HCT116 (cell line): ENCODE measurements at regions not wholly inside any gene's neighbourhood (a gene's known extent, or its start where the extent isn't known, plus 50 kb on each side); places are given as distances from the start of the nearest gene placed in this dataset.

ENCODE experiments used
- ATAC-seq: fragments of 200-7000 bp; cut with Tn5 transposase; 2 replicates; pipeline ENCODE4 v1.9.1; 2020; ENCODE audit warnings: mild to moderate bottlenecking, moderate library complexity
- BruUV-seq: library from RNA; stranded (reverse); fragments of 400-500 nt; replicated peaks from 2 replicates; lab custom pipeline; 2021; lab: Mats Ljungman, UMichigan
- CTCF ChIA-PET: fragments of 300-600 bp; sonication (Branson Sonifier 250); formaldehyde crosslinking; loops from one replicate; lab custom pipeline; 2021; ENCODE audit warnings: antibody characterized with exemption; lab: Charles Lee
- POLR2A ChIA-PET: fragments of 300-600, 350-600 bp; sonication (Branson Sonifier 250); formaldehyde crosslinking; loops from one replicate; lab custom pipeline; 2021; ENCODE audit warnings: antibody characterized with exemption; lab: Charles Lee
- RAD21 ChIA-PET, 2 experiments: fragments of 300-600 bp; sonication (Branson Sonifier 250); formaldehyde crosslinking; loops; one replicate each; lab custom pipeline; 2023; ENCODE audit warnings: low total read pairs in 2 of 2; ENCODE audit not compliant: uncharacterized antibody in 2 of 2, unreplicated experiment in 2 of 2, low non-redundant PET in 1 of 2; lab: Charles Lee
- DNase-seq: peaks from one replicate; pipeline ENCODE4 v3.0.0-alpha.2; 2010; ENCODE audit warnings: low read depth, low spot score
- H2AFZ ChIP-seq: fragments of 200-600 bp; shearing (Covaris generic), sonication (generic); 2 replicates; pipeline ENCODE4 v1.6.1; 2017; ENCODE audit warnings: low read depth, mixed run types, mixed read lengths, antibody characterized with exemption, low read length; ENCODE audit not compliant: poor library complexity, severe bottlenecking
- H3K27ac ChIP-seq: 2 replicates; pipeline ENCODE4 v1.5.1; 2012; ENCODE audit warnings: low read depth, low read length
- H3K27me3 ChIP-seq: fragments of 200-600 bp; sonication (generic); 2 replicates; pipeline ENCODE4 v1.6.1; 2016; ENCODE audit warnings: mixed run types, low read length, mixed read lengths; ENCODE audit not compliant: insufficient read depth
- H3K36me3 ChIP-seq, 2 experiments: fragments of 200-500 bp in 1 of 2; fragments of 200-600 bp in 1 of 2; sonication (Bioruptor generic) in 1 of 2; sonication (generic) in 1 of 2; 2 replicates each; pipeline versions ENCODE4 v1.5.1 to v1.6.1; 2014 to 2016; ENCODE audit warnings: low read length in 2 of 2, inconsistent platforms in 1 of 2, mixed read lengths in 1 of 2, mixed run types in 1 of 2; ENCODE audit not compliant: insufficient read depth in 2 of 2, control insufficient read depth in 1 of 2
- H3K4me1 ChIP-seq, 2 experiments: fragments of 200-600 bp in 1 of 2; sonication (generic) in 1 of 2; 2 replicates each; pipeline versions ENCODE4 v1.5.1 to v1.6.1; 2012 to 2017; ENCODE audit warnings: low read length in 2 of 2, inconsistent platforms in 1 of 2, mild to moderate bottlenecking in 1 of 2, mixed read lengths in 1 of 2, mixed run types in 1 of 2, moderate library complexity in 1 of 2; ENCODE audit not compliant: insufficient read depth in 2 of 2, control insufficient read depth in 1 of 2
- H3K4me2 ChIP-seq: fragments of 200-600 bp; sonication (generic); 2 replicates; pipeline ENCODE4 v1.6.1; 2017; ENCODE audit warnings: mixed run types, low read length, mixed read lengths
- H3K4me3 ChIP-seq, 2 experiments: fragments of 200-600 bp in 1 of 2; sonication (generic) in 1 of 2; replicated peaks in 1 of 2; 2 replicates each; pipeline ENCODE4 v1.5.1; 2011 to 2016; ENCODE audit warnings: low read length in 2 of 2, control low read depth in 1 of 2, low read depth in 1 of 2, mild to moderate bottlenecking in 1 of 2, mixed read lengths in 1 of 2, mixed run types in 1 of 2
- H3K79me2 ChIP-seq: fragments of 200-600 bp; sonication (generic); 2 replicates; pipeline ENCODE4 v1.6.1; 2017; ENCODE audit warnings: mild to moderate bottlenecking, mixed run types, low read length, moderate library complexity, mixed read lengths; ENCODE audit not compliant: insufficient read depth
- H3K9ac ChIP-seq: fragments of 200-600 bp; sonication (generic); 2 replicates; pipeline ENCODE4 v1.6.1; 2016; ENCODE audit warnings: low read length, mixed read lengths
- H3K9me2 ChIP-seq: fragments of 200-600 bp; sonication (generic), shearing (Covaris generic); 2 replicates; pipeline ENCODE4 v1.6.1; 2017; ENCODE audit warnings: mixed run types, mild to moderate bottlenecking, moderate library complexity; ENCODE audit not compliant: insufficient read depth
- H3K9me3 ChIP-seq, 2 experiments: fragments of 200-500 bp in 1 of 2; fragments of 200-600 bp in 1 of 2; sonication (Bioruptor generic) in 1 of 2; sonication (generic) in 1 of 2; 2 replicates each; pipeline ENCODE4 v1.6.1; 2014 to 2017; ENCODE audit warnings: low read length in 2 of 2, mixed read lengths in 2 of 2, inconsistent platforms in 1 of 2, low read depth in 1 of 2, mild to moderate bottlenecking in 1 of 2, mixed run types in 1 of 2, moderate library complexity in 1 of 2; ENCODE audit not compliant: control insufficient read depth in 1 of 2, insufficient read depth in 1 of 2
- H4K20me1 ChIP-seq: fragments of 200-600 bp; sonication (generic), shearing (Covaris generic); 2 replicates; pipeline ENCODE4 v1.6.1; 2017; ENCODE audit warnings: mixed run types, mild to moderate bottlenecking, moderate library complexity; ENCODE audit not compliant: insufficient read depth
- CBX3 ChIP-seq: IDR thresholded peaks from 2 replicates; pipeline ENCODE4 v1.6.1; 2012; ENCODE audit warnings: low read depth
- ELF1 ChIP-seq: IDR thresholded peaks from 2 replicates; pipeline ENCODE4 v1.6.1; 2012; ENCODE audit warnings: low read depth, borderline replicate concordance
- FOSL1 ChIP-seq: IDR thresholded peaks from 2 replicates; pipeline ENCODE4 v1.6.1; 2012; ENCODE audit warnings: low read depth
- JUND ChIP-seq: IDR thresholded peaks from 2 replicates; pipeline ENCODE4 v1.6.1; 2012
- MAX ChIP-seq: IDR thresholded peaks from 2 replicates; pipeline ENCODE4 v1.6.1; 2012
- POLR2A ChIP-seq: IDR thresholded peaks from 2 replicates; pipeline ENCODE4 v1.7.0; 2011; ENCODE audit warnings: borderline replicate concordance; ENCODE audit not compliant: insufficient read depth, insufficient read length; ENCODE audit errors: extremely low read depth
- SP1 ChIP-seq: IDR thresholded peaks from 2 replicates; pipeline ENCODE4 v1.6.1; 2012; ENCODE audit warnings: low read depth
- SRF ChIP-seq: IDR thresholded peaks from 2 replicates; pipeline ENCODE4 v1.6.1; 2012; ENCODE audit warnings: low read depth
- ZNF274 ChIP-seq: fragments of 200-500 bp; sonication (Bioruptor generic); IDR thresholded peaks from 2 replicates; pipeline ENCODE4 v1.6.1; 2014; ENCODE audit warnings: mild to moderate bottlenecking, low read depth, low read length, inconsistent platforms
- intact Hi-C: fragments of 100-400 bp; cut with micrococcal nuclease; formaldehyde crosslinking; loops from 2 replicates; pipeline ENCODE4 v1.10.0; 2022
- TF ChIP-seq, protein P1 (sequence below): IDR thresholded peaks from 2 replicates; pipeline ENCODE4 v1.6.1; 2012; ENCODE audit warnings: low read depth
- TF ChIP-seq, protein P2 (sequence below): IDR thresholded peaks from 2 replicates; pipeline ENCODE4 v1.6.1; 2011; ENCODE audit warnings: mild to moderate bottlenecking, low read length, moderate library complexity; ENCODE audit not compliant: insufficient replicate concordance; ENCODE audit errors: extremely low read depth

DNA sequence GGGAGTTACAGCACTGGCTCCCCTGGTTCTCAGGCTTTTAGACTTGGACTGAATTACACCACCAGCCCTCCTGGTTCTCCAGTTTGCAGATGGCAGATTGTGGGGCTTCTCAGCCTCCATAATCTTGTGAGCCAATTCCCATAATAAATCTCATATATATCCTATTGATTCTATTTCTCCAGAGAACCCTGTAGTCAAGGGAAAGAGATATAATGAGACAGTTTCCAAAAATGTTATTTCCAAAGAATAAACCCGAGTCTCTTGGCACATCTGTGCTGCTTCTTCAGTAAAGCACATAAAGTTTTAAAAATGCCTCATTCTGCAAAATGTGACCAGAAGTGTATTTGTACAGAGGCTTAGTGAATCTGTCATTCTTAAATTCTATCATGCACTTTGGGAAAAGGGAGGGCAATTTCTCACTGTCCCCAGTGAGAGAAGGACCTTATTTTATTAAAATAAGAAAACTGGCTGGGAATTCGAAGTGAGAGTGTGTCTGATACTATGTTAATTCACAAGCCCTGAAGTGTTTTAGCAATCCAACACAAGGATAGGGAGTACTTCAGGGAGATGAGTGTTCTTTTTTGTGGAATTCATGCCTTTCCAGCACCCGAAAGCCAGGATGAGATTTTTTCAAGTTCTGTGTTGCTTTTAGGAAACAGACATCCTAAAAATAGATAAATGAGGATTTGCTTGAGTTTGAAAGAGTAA, 282.4 kb upstream of the CHAC2 start:
- Histone ChIP-seq H3K9me2 (no peaks in the 10 kb centered on the region), H3K4me1 (no peaks in the 10 kb centered on the region), H4K20me1 (no peaks in the 10 kb centered on the region), H3K9ac (no peak overlapping the region), H3K27me3 (no peaks in the 10 kb centered on the region), H3K79me2 (no peaks in the 10 kb centered on the region), H3K36me3 (no peaks in the 10 kb centered on the region), H3K9me3 (no peaks in the 10 kb centered on the region), H3K4me2 (no peak overlapping the region), H3K4me3 (no peak overlapping the region), H3K27ac (no peak overlapping the region)
- no peak for ATAC-seq
- BruUV-seq = no TSS peak
- RAD21 ChIA-PET = no interaction called here
- CTCF ChIA-PET = no interaction called here
- POLR2A ChIA-PET = no interaction called here
- TF ChIP-seq POLR2A (no peak), CBX3 (no peak), SP1 (no peak), MAX (no peak), JUND (no peak)
- TF ChIP-seq, protein P1, sequence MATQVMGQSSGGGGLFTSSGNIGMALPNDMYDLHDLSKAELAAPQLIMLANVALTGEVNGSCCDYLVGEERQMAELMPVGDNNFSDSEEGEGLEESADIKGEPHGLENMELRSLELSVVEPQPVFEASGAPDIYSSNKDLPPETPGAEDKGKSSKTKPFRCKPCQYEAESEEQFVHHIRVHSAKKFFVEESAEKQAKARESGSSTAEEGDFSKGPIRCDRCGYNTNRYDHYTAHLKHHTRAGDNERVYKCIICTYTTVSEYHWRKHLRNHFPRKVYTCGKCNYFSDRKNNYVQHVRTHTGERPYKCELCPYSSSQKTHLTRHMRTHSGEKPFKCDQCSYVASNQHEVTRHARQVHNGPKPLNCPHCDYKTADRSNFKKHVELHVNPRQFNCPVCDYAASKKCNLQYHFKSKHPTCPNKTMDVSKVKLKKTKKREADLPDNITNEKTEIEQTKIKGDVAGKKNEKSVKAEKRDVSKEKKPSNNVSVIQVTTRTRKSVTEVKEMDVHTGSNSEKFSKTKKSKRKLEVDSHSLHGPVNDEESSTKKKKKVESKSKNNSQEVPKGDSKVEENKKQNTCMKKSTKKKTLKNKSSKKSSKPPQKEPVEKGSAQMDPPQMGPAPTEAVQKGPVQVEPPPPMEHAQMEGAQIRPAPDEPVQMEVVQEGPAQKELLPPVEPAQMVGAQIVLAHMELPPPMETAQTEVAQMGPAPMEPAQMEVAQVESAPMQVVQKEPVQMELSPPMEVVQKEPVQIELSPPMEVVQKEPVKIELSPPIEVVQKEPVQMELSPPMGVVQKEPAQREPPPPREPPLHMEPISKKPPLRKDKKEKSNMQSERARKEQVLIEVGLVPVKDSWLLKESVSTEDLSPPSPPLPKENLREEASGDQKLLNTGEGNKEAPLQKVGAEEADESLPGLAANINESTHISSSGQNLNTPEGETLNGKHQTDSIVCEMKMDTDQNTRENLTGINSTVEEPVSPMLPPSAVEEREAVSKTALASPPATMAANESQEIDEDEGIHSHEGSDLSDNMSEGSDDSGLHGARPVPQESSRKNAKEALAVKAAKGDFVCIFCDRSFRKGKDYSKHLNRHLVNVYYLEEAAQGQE = no peak
- TF ChIP-seq, all 23 proteins: peak for 0
- DNase-seq = no peak
- H2AFZ ChIP-seq = no peak overlapping the region
- intact Hi-C loops = no loop called here

GRCh38 chr2:53484531-53484930, 283.1 kb upstream of the CHAC2 start:
- H2AFZ ChIP-seq = no peak overlapping the region
- H4K20me1 ChIP-seq = no peaks in the 10 kb centered on the region
- CTCF ChIA-PET = no interaction called here
- intact Hi-C loops = no loop called here
- DNase-seq (no peak), ATAC-seq (no peak)
- H3K36me3 ChIP-seq = no peaks in the 10 kb centered on the region
- H3K27ac ChIP-seq = no peak overlapping the region
- no peaks in the 10 kb centered on the region for H3K4me1 ChIP-seq
- H3K4me3 ChIP-seq = no peak overlapping the region
- no peaks in the 10 kb centered on the region for H3K9me3 ChIP-seq
- no peak overlapping the region for H3K4me2 ChIP-seq
- POLR2A ChIA-PET = interaction anchor here (0.6 kb wide), 1 partner anchor 20 kb away, joined by 3 read pairs; no protein-coding TSS in a partner anchor
- H3K9ac ChIP-seq = no peak overlapping the region
- no peaks in the 10 kb centered on the region for H3K9me2 ChIP-seq
- BruUV-seq = no TSS peak
- RAD21 ChIA-PET = no interaction called here
- H3K27me3 ChIP-seq = no peaks in the 10 kb centered on the region
- no peaks in the 10 kb centered on the region for H3K79me2 ChIP-seq
- TF ChIP-seq SRF (no peak), FOSL1 (no peak), MAX (no peak), ELF1 (no peak), POLR2A (no peak), ZNF274 (no peak)
- TF ChIP-seq, protein P2, sequence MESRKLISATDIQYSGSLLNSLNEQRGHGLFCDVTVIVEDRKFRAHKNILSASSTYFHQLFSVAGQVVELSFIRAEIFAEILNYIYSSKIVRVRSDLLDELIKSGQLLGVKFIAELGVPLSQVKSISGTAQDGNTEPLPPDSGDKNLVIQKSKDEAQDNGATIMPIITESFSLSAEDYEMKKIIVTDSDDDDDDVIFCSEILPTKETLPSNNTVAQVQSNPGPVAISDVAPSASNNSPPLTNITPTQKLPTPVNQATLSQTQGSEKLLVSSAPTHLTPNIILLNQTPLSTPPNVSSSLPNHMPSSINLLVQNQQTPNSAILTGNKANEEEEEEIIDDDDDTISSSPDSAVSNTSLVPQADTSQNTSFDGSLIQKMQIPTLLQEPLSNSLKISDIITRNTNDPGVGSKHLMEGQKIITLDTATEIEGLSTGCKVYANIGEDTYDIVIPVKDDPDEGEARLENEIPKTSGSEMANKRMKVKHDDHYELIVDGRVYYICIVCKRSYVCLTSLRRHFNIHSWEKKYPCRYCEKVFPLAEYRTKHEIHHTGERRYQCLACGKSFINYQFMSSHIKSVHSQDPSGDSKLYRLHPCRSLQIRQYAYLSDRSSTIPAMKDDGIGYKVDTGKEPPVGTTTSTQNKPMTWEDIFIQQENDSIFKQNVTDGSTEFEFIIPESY = no peak
